GM12878 (cell line): ENCODE measurements at regions not wholly inside any gene's neighbourhood (a gene's known extent, or its start where the extent isn't known, plus 50 kb on each side); places are given as distances from the start of the nearest gene placed in this dataset.

Experiments used
- CEBPB ChIP-seq, 2 experiments: fragments of 150-350 bp in 1 of 2; IDR thresholded peaks; 2 replicates each; pipeline ENCODE4 v1.6.1; 2012 to 2014; ENCODE audit warnings: low read depth in 2 of 2, low read length in 2 of 2, borderline replicate concordance in 1 of 2, inconsistent platforms in 1 of 2
- CTCF ChIP-seq, 3 experiments: IDR thresholded peaks in 2 of 3; conservative IDR thresholded peaks in 1 of 3; 2 replicates each; pipeline ENCODE4 v1.5.1; 2011; ENCODE audit warnings: low read depth in 3 of 3, low read length in 3 of 3, mild to moderate bottlenecking in 3 of 3, control low read depth in 2 of 3, moderate library complexity in 2 of 3, inconsistent platforms in 1 of 3, mixed read lengths in 1 of 3; ENCODE audit not compliant: control insufficient read depth in 2 of 3, insufficient read depth in 1 of 3; ENCODE audit errors: extremely low read depth in 1 of 3
- POLR2AphosphoS5 ChIP-seq: IDR thresholded peaks from 2 replicates; pipeline ENCODE4 v1.6.1; 2011; ENCODE audit warnings: mild to moderate bottlenecking, low read length, inconsistent platforms
- SMC3 ChIP-seq: IDR thresholded peaks from 2 replicates; pipeline ENCODE4 v1.6.1; 2011; ENCODE audit warnings: low read length, improper control_type of control experiment, borderline replicate concordance
- SREBF1 ChIP-seq: IDR thresholded peaks from 2 replicates; pipeline ENCODE4 v1.6.1; 2012; ENCODE audit warnings: mild to moderate bottlenecking, low read length
- SUPT20H ChIP-seq: IDR thresholded peaks from 2 replicates; pipeline ENCODE4 v1.6.1; 2011; ENCODE audit warnings: low read depth, mild to moderate bottlenecking, low read length, moderate library complexity, borderline replicate concordance; ENCODE audit not compliant: control insufficient read depth
- TAF1 ChIP-seq: IDR thresholded peaks from 2 replicates; pipeline ENCODE4 v1.6.1; 2011; ENCODE audit warnings: mild to moderate bottlenecking, low read depth, low read length, borderline replicate concordance
- TCF12 ChIP-seq: IDR thresholded peaks from 2 replicates; pipeline ENCODE4 v1.6.1; 2011; ENCODE audit warnings: low read depth, mild to moderate bottlenecking, low read length
- USF2 ChIP-seq: IDR thresholded peaks from 2 replicates; pipeline ENCODE4 v1.6.1; 2011; ENCODE audit warnings: low read depth, low read length, improper control_type of control experiment, borderline replicate concordance
- ZZZ3 ChIP-seq: IDR thresholded peaks from 2 replicates; pipeline ENCODE4 v1.6.1; 2011; ENCODE audit warnings: low read depth; ENCODE audit not compliant: control insufficient read depth, insufficient read length

GRCh38 chr2:863732-864450, 86.8 kb upstream of the SNTG2 start:
- TF ChIP-seq CTCF (IDR thresholded peaks at IDR 0.05 in 2 of 3, conservative IDR thresholded peaks at IDR 0.05 in 1 of 3; ENCODE audit: control insufficient read depth in 2 of 3, extremely low read depth in 1 of 3, insufficient read depth in 1 of 3, low read depth in 3 of 3, low read length in 3 of 3) = no peak
- no peak for TF ChIP-seq ZZZ3
- no peak for TF ChIP-seq POLR2AphosphoS5
- no peak for TF ChIP-seq TAF1
- TF ChIP-seq SMC3 = no peak
- TF ChIP-seq CEBPB (IDR thresholded peaks at IDR 0.05; ENCODE audit: borderline replicate concordance in 1 of 2, low read depth in 2 of 2, low read length in 2 of 2) = no peak
- TF ChIP-seq TCF12 = no peak
- TF ChIP-seq SREBF1 = no peak
- no peak for TF ChIP-seq USF2
- TF ChIP-seq SUPT20H = no peak
